Cardiac fibroblast (primary cell): ENCODE measurements at regions not wholly inside any gene's neighbourhood (a gene's known extent, or its start where the extent isn't known, plus 50 kb on each side); places are given as distances from the start of the nearest gene placed in this dataset.

Experiments
- DNase-seq, 2 donors: peaks; one replicate each; pipeline versions ENCODE4 v3.0.0 to v3.0.0-alpha.2; 2010; ENCODE audit warnings: low read depth in 2 of 2
- H3K4me3 ChIP-seq, 2 donors: replicated peaks in 1 of 2; 1 replicate in 1 of 2; 2 replicates in 1 of 2; pipeline ENCODE4 v1.5.1; 2011; ENCODE audit warnings: low read depth in 2 of 2, low read length in 2 of 2, mild to moderate bottlenecking in 2 of 2, moderate library complexity in 1 of 2
- CTCF ChIP-seq: IDR thresholded peaks from one replicate; pipeline ENCODE4 v1.5.1; 2011; ENCODE audit warnings: low read depth, mild to moderate bottlenecking, low read length, inconsistent platforms

DNA sequence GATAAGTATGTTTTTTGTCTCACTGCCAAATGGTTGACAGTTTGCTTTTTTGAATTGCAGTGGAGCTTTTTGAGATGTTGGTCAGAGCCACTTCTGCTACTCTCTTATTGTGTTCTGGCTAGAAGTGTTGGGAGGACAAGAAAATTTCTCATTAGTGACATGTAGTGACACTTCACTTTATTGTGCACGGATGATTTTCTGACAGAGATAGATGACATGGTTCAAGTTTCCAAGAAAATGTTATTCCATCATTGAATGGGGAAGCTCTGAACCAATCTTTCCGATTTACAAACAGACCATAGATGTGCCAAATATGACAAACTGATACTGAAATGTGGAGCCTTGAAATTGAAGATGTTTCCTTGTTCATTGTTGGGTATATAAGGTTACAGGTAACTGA, 558.9 kb upstream of the WWC1 start:
- DNase-seq = no peak
- H3K4me3 ChIP-seq = no peak overlapping the region
- no peak for TF ChIP-seq CTCF

DNA sequence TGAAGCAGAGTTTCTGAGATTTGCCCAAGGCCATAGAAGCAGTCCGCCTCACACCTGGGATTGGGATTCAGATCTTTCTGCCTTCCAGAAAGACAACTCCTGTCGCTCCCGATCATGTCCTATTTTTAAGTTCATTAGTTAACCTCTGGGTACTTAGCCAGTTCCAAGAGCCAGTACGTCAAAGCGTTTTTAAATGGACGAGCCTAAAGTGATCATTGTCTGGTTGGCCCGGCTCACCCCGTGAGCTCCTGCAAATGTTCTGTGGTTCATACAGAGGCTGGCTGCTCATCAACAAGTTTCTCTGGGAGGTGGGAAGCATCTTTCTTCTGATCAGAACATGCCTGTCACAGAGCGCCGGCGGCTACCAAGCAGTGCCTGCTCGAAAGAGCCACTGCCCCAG, 554.5 kb upstream of the WWC1 start:
- no peak overlapping the region for H3K4me3 ChIP-seq
- TF ChIP-seq CTCF = no peak
- DNase-seq = no peak

DNA sequence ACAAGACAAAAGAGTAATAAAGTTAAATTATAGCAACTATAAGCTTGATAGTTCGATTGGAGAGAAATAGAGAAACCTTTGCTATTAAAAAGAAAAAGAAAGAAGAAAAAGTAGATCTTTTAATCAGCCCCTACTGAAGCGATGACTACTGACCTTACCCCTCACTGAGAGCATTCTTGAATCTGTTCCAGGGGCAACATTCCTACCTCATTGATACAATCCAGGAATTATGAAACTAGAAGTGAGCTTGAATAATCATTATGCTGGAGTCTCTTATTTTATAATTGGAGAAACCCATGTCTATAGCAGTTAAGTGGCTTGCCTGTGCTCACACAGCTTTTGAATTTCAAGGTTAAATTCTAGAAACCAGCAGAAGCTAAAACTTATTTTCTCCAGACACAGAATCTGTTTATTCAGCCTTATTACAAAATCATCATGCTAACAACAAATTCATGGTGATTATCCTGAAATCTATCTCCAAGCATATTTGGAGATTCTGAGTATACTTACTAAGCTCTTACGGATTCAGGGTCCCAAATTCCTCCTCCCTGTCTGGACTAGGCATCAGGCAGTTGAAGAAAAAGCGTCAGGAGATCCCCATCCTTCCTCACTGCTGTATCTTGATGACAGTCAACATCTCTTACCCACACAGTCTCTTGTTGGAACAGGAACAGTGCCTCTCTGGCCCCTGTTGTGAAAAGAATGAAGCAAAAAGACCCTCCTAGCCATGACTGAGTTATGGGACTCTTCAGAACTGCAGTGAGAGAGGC, 547.6 kb upstream of the WWC1 start:
- DNase-seq = peak; percentile 86
- H3K4me3 ChIP-seq = no peak overlapping the region
- TF ChIP-seq CTCF = no peak

DNA sequence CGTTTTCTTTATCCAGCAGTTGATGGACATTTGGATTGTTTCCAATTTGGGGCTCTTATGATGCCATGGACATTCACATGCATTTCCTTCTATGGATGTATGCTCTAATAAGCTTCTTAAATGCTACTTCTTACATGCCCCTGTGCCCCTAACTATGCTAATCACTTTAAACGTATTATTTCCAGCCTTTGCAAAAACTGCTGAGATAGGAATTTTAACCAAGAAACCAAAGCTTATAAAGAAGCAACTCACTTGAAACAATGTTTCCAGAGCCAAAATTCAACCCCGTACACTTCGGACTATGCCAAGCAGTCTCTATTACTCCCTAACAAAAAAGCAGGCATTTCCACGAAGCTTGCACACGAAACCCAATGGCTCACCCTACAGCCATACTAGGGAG, 545.6 kb upstream of the WWC1 start:
- no peak for DNase-seq
- no peak overlapping the region for H3K4me3 ChIP-seq
- no peak for TF ChIP-seq CTCF

GRCh38 chr5:167750586-167750985, 540.9 kb upstream of the WWC1 start:
- H3K4me3 ChIP-seq = no peak overlapping the region
- no peak for TF ChIP-seq CTCF

DNA sequence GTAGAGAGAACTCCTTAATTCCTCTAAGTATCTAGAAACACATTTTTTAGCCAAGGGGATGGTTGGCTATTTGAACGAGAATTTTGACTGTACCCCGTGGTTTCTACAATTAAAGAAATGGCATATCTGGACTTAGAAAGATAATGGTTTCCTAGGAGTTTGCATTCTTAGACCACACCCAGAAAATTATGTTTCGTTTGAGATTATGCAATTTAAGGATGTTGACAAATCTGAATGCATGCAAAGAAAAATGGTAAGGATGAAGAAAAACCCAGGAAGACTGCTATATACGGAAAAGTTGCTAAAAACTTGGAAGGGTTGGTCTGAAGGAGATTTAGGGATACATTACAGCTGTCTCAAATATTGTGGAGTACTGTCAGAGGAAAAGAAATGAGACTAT, 538.5 kb upstream of the WWC1 start:
- H3K4me3 ChIP-seq = no peak overlapping the region
- DNase-seq = no peak
- TF ChIP-seq CTCF = no peak

More at GRCh38 chr5:167750586-167750985, 540.9 kb upstream of the WWC1 start:
- no peak for DNase-seq
